ENCODE measurements at regions not wholly inside any gene's neighbourhood (a gene's known extent, or its start where the extent isn't known, plus 50 kb on each side); places are given as distances from the start of the nearest gene placed in this dataset.

- no peak for ATAC-seq
- no peaks in the 10 kb centered on the region for H3K27me3 ChIP-seq
- no peaks in the 10 kb centered on the region for H3K9me3 ChIP-seq
- intact Hi-C loops (cut with DNase I) = no loop called here
- no peaks in the 10 kb centered on the region for H3K4me1 ChIP-seq
- H3K4me3 ChIP-seq = no peak overlapping the region
- H3K36me3 ChIP-seq = no peaks in the 10 kb centered on the region
- TF ChIP-seq CTCF (IDR thresholded peaks at IDR 0.05) = no peak
- no peak overlapping the region for H3K27ac ChIP-seq
- DNase-seq = no peak
- WGBS, 2 donors = 77 to 87% methylated on average over 3 of the region's 3 CpGs
Measured at GRCh38 chr13:104671901-104672300, 1605.7 kb upstream of the SLC10A2 start.

DNA sequence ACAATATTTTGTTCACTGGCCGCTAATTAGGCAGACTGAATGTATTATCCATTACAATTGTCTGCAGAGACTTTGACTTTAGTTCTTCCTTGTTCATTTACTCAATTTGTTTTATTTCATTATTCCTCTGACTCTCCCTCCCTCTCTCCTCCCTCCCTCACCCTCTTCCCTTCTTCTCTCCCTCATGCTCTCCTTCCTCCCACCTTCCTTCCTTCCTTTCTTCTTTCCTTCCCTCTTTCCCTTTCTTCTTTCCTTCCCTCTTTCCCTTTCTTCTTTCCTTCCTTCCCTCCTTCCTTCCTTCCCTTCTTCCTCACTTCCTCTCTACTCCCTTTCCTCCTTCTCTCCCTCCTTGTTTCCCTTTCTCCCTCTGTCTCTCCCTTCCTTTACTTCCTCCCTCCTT lies 1591.0 kb upstream of the SLC10A2 start:
- peaks cover 0 to 6% (median 0%) of the 10 kb centered on the region in 11 donors for H3K9me3 ChIP-seq
- TF ChIP-seq CTCF (IDR thresholded peaks at IDR 0.05) = no peak
- DNase-seq (no peak), ATAC-seq (no peak)
- no peak overlapping the region for H3K27ac ChIP-seq
- no peaks in the 10 kb centered on the region for H3K36me3 ChIP-seq
- WGBS, 2 donors = 98 to 100% methylated on average over 1 of the region's 1 CpG
- H3K27me3 ChIP-seq = no peaks in the 10 kb centered on the region
- no peaks in the 10 kb centered on the region for H3K4me1 ChIP-seq
- no peak overlapping the region for H3K4me3 ChIP-seq
- intact Hi-C loops (cut with DNase I) = no loop called here

DNA sequence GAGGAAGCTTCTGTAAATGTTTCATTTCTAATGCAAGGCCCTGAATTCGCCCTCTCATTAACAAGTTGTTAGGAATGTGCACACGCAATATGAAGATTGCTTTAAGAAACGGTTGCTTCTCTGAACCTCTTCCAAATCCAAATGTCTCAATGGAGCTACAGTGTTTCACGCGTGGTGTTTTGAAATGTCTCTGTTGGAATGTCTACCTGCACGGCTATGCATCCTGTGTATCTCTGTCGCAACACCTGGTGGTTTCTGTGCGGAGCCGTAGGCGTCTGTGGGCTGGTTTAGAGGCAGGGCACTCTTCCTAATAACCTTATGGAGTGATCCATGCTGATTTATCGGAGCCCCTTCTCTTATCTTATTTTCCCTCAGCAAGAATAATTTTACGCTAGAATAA lies 1584.2 kb upstream of the SLC10A2 start:
- no peaks in the 10 kb centered on the region for H3K9me3 ChIP-seq
- no peak overlapping the region for H3K27ac ChIP-seq
- 93 to 97% methylated on average over 12 of the region's 12 CpGs for WGBS, 2 donors
- no peaks in the 10 kb centered on the region for H3K4me1 ChIP-seq
- no peak overlapping the region for H3K4me3 ChIP-seq
- no peak for TF ChIP-seq CTCF (IDR thresholded peaks at IDR 0.05)
- intact Hi-C loops (cut with DNase I) = no loop called here
- no peak for DNase-seq
- ATAC-seq = no peak
- H3K27me3 ChIP-seq = no peaks in the 10 kb centered on the region
- H3K36me3 ChIP-seq = no peaks in the 10 kb centered on the region

DNA sequence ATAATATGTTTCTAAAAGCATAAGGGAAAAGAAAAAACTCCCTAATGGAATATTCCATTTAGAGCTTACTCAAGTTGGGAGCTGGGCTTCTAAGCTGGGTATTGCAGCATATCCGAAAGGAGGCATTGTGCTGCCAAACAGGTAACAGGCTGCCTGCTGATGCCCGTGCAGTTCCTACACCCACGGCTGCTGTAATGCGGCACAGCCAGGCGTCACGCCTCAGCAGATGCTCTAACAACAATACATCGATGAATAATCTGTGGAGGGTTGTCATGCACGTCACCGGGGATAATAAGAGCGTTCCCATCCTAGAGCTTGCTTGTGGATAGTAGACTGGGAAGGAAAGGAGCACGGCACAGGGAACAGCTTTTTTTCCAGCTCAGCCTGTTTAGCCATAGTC lies 1582.1 kb upstream of the SLC10A2 start:
- DNase-seq = no peak
- no peak for ATAC-seq
- H3K36me3 ChIP-seq = no peaks in the 10 kb centered on the region

More for the DNA sequence above, 1582.1 kb upstream of the SLC10A2 start:
- intact Hi-C loops (cut with DNase I) = no loop called here
- 90 to 91% methylated on average over 11 of the region's 11 CpGs for WGBS, 2 donors
- Histone ChIP-seq H3K27ac (no peak overlapping the region), H3K4me1 (no peaks in the 10 kb centered on the region), H3K4me3 (no peak overlapping the region), H3K27me3 (no peaks in the 10 kb centered on the region), H3K9me3 (no peaks in the 10 kb centered on the region)
- no peak for TF ChIP-seq CTCF (IDR thresholded peaks at IDR 0.05)
